ENCODE measurements at regions not wholly inside any gene's neighbourhood (a gene's known extent, or its start where the extent isn't known, plus 50 kb on each side); places are given as distances from the start of the nearest gene placed in this dataset.

DNA sequence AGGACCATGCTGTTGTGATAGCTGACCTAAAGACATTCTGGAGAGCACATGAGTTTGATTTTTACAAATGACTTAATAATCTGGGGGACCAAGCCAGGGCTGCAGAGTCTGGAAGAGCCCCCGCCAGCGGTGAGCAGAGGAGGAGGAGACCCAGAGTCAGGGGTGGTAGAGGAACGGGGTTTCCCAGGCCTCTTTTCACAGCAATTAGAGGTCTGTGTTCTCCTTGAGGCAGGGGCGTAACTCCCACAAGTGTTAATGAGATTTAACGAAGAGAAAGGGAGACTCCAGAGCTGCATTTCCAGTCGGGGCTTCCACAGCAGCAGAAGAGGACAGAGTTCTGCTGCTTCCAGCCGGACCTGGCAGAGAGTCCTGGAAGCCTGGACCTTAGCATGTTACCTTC is 137.9 kb upstream of the SLC24A2 start:
- Mint-ChIP-seq H3K9me3 (no peaks in the 10 kb centered on the region), H3K4me1 (peaks cover 23% of the 10 kb centered on the region), H3K27me3 (ENCODE audit: low read depth) (peaks cover 15% of the 10 kb centered on the region), H3K4me3 (no peak overlapping the region), H3K36me3 (no peaks in the 10 kb centered on the region), H3K27ac (no peak overlapping the region)
- CTCF ChIA-PET = interaction anchor here (0.6 kb wide), 1 partner anchor 425 kb away, joined by 5 read pairs; no protein-coding TSS in a partner anchor
- POLR2A ChIA-PET = no interaction called here
- DNase-seq (ENCODE audit: low spot score) = no peak
- TF ChIP-seq ETV6 (CRISPR knock-in tag; IDR thresholded peaks at IDR 0.05) = no peak
- TF ChIP-seq, protein P1, sequence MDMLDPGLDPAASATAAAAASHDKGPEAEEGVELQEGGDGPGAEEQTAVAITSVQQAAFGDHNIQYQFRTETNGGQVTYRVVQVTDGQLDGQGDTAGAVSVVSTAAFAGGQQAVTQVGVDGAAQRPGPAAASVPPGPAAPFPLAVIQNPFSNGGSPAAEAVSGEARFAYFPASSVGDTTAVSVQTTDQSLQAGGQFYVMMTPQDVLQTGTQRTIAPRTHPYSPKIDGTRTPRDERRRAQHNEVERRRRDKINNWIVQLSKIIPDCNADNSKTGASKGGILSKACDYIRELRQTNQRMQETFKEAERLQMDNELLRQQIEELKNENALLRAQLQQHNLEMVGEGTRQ (CRISPR knock-in tag; IDR thresholded peaks at IDR 0.05) = no peak
- no peak for TF ChIP-seq TEAD1 (CRISPR knock-in tag; IDR thresholded peaks at IDR 0.05)
- no peak for TF ChIP-seq ZNF396 (CRISPR knock-in tag; IDR thresholded peaks at IDR 0.05; ENCODE audit: borderline replicate concordance)
- no peak for TF ChIP-seq ZNF416 (CRISPR knock-in tag; IDR thresholded peaks at IDR 0.05)
- no peak for TF ChIP-seq TEAD4 (CRISPR knock-in tag; IDR thresholded peaks at IDR 0.05)
- TF ChIP-seq, protein P2, sequence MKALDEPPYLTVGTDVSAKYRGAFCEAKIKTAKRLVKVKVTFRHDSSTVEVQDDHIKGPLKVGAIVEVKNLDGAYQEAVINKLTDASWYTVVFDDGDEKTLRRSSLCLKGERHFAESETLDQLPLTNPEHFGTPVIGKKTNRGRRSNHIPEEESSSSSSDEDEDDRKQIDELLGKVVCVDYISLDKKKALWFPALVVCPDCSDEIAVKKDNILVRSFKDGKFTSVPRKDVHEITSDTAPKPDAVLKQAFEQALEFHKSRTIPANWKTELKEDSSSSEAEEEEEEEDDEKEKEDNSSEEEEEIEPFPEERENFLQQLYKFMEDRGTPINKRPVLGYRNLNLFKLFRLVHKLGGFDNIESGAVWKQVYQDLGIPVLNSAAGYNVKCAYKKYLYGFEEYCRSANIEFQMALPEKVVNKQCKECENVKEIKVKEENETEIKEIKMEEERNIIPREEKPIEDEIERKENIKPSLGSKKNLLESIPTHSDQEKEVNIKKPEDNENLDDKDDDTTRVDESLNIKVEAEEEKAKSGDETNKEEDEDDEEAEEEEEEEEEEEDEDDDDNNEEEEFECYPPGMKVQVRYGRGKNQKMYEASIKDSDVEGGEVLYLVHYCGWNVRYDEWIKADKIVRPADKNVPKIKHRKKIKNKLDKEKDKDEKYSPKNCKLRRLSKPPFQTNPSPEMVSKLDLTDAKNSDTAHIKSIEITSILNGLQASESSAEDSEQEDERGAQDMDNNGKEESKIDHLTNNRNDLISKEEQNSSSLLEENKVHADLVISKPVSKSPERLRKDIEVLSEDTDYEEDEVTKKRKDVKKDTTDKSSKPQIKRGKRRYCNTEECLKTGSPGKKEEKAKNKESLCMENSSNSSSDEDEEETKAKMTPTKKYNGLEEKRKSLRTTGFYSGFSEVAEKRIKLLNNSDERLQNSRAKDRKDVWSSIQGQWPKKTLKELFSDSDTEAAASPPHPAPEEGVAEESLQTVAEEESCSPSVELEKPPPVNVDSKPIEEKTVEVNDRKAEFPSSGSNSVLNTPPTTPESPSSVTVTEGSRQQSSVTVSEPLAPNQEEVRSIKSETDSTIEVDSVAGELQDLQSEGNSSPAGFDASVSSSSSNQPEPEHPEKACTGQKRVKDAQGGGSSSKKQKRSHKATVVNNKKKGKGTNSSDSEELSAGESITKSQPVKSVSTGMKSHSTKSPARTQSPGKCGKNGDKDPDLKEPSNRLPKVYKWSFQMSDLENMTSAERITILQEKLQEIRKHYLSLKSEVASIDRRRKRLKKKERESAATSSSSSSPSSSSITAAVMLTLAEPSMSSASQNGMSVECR (CRISPR knock-in tag; IDR thresholded peaks at IDR 0.05; ENCODE audit: borderline replicate concordance) = no peak
- TF ChIP-seq, protein P3, sequence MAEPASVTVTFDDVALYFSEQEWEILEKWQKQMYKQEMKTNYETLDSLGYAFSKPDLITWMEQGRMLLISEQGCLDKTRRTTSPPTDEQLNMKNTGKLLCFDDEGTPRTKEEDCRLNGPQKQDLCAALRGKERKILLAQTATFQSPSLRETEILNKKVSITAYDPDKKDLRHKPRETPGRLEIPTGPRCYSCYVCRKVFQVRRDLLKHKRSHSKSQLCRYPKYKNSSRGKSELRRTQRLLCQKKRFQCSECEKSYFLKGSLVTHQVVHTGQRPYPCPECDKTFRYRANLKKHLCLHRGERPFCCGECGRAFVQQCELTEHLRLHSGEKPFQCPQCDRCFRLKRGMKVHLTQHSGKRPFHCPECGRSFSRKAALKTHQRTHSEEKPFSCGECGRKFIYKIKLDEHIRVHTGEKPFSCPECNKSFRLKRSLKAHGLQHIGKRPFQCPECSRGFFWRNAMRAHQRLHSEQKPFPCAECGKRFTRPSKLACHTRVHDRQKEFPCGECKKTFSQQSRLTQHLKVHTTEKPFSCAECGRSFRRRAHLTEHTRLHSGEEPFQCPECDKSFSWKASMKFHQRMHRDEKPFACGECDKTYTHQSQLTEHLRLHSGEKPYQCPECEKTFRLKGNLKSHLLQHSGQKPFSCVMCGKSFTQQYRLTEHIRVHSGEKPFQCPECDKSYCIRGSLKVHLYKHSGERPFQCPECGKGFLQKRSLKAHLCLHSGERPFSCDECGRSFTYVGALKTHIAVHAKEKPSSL (CRISPR knock-in tag; conservative IDR thresholded peaks at IDR 0.05) = no peak
- TF ChIP-seq, protein P4, sequence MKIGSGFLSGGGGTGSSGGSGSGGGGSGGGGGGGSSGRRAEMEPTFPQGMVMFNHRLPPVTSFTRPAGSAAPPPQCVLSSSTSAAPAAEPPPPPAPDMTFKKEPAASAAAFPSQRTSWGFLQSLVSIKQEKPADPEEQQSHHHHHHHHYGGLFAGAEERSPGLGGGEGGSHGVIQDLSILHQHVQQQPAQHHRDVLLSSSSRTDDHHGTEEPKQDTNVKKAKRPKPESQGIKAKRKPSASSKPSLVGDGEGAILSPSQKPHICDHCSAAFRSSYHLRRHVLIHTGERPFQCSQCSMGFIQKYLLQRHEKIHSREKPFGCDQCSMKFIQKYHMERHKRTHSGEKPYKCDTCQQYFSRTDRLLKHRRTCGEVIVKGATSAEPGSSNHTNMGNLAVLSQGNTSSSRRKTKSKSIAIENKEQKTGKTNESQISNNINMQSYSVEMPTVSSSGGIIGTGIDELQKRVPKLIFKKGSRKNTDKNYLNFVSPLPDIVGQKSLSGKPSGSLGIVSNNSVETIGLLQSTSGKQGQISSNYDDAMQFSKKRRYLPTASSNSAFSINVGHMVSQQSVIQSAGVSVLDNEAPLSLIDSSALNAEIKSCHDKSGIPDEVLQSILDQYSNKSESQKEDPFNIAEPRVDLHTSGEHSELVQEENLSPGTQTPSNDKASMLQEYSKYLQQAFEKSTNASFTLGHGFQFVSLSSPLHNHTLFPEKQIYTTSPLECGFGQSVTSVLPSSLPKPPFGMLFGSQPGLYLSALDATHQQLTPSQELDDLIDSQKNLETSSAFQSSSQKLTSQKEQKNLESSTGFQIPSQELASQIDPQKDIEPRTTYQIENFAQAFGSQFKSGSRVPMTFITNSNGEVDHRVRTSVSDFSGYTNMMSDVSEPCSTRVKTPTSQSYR (CRISPR knock-in tag; IDR thresholded peaks at IDR 0.05) = no peak
- TF ChIP-seq ZNF121 (CRISPR knock-in tag; IDR thresholded peaks at IDR 0.05) = no peak
- TF ChIP-seq ZBTB21 (CRISPR knock-in tag; IDR thresholded peaks at IDR 0.05; ENCODE audit: borderline replicate concordance) = no peak
- TF ChIP-seq, protein P5, sequence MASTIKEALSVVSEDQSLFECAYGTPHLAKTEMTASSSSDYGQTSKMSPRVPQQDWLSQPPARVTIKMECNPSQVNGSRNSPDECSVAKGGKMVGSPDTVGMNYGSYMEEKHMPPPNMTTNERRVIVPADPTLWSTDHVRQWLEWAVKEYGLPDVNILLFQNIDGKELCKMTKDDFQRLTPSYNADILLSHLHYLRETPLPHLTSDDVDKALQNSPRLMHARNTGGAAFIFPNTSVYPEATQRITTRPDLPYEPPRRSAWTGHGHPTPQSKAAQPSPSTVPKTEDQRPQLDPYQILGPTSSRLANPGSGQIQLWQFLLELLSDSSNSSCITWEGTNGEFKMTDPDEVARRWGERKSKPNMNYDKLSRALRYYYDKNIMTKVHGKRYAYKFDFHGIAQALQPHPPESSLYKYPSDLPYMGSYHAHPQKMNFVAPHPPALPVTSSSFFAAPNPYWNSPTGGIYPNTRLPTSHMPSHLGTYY (CRISPR knock-in tag; IDR thresholded peaks at IDR 0.05) = no peak
- TF ChIP-seq ZNF317 (CRISPR knock-in tag; IDR thresholded peaks at IDR 0.05; ENCODE audit: borderline replicate concordance, low read depth) = no peak
- TF ChIP-seq, protein P6, sequence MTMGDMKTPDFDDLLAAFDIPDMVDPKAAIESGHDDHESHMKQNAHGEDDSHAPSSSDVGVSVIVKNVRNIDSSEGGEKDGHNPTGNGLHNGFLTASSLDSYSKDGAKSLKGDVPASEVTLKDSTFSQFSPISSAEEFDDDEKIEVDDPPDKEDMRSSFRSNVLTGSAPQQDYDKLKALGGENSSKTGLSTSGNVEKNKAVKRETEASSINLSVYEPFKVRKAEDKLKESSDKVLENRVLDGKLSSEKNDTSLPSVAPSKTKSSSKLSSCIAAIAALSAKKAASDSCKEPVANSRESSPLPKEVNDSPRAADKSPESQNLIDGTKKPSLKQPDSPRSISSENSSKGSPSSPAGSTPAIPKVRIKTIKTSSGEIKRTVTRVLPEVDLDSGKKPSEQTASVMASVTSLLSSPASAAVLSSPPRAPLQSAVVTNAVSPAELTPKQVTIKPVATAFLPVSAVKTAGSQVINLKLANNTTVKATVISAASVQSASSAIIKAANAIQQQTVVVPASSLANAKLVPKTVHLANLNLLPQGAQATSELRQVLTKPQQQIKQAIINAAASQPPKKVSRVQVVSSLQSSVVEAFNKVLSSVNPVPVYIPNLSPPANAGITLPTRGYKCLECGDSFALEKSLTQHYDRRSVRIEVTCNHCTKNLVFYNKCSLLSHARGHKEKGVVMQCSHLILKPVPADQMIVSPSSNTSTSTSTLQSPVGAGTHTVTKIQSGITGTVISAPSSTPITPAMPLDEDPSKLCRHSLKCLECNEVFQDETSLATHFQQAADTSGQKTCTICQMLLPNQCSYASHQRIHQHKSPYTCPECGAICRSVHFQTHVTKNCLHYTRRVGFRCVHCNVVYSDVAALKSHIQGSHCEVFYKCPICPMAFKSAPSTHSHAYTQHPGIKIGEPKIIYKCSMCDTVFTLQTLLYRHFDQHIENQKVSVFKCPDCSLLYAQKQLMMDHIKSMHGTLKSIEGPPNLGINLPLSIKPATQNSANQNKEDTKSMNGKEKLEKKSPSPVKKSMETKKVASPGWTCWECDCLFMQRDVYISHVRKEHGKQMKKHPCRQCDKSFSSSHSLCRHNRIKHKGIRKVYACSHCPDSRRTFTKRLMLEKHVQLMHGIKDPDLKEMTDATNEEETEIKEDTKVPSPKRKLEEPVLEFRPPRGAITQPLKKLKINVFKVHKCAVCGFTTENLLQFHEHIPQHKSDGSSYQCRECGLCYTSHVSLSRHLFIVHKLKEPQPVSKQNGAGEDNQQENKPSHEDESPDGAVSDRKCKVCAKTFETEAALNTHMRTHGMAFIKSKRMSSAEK (CRISPR knock-in tag; IDR thresholded peaks at IDR 0.05; ENCODE audit: borderline replicate concordance) = no peak
- TF ChIP-seq, protein P7, sequence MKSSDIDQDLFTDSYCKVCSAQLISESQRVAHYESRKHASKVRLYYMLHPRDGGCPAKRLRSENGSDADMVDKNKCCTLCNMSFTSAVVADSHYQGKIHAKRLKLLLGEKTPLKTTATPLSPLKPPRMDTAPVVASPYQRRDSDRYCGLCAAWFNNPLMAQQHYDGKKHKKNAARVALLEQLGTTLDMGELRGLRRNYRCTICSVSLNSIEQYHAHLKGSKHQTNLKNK (CRISPR knock-in tag; IDR thresholded peaks at IDR 0.05) = no peak
- TF ChIP-seq ZNF423 (CRISPR knock-in tag; IDR thresholded peaks at IDR 0.05) = no peak
- ATAC-seq = no peak
